DMS153 treated with DMSO at 0.1 percent for 48 hours (cell line): ENCODE measurements at regions not wholly inside any gene's neighbourhood (a gene's known extent, or its start where the extent isn't known, plus 50 kb on each side); places are given as distances from the start of the nearest gene placed in this dataset.
"Not testable (repeated sequence)": the region's sequence is repeated elsewhere in the genome, so short reads cannot be mapped to it uniquely, and the experiment has no call there.

Experiments
- DNase-seq: peaks from one replicate; lab custom pipeline; 2025; ENCODE audit not compliant: unreplicated experiment; lab: John Stamatoyannopoulos, UW

DNA sequence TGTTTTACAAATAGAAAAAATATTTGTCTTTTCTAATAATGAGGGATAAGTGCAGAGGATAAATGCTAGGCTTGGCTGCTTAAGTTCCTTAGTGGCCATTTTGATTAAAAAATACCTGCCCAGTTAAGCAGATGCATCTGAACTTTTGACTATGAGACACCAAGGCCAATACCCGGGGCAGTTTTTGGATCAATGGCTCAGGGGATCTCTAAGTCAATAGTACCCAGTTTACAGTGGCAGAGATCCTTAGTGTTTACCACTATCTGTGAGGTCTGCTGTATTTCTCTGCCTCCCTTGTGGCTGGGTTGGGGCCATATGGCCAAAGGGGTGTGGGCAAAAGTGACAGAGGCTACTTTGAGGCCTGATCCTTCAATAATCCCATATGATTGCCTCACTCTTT lies 184.5 kb upstream of the MAST4 start:
- no peak for DNase-seq

- DNase-seq: no peak
Observed at GRCh38 chr5:66413931-66414330, 182.3 kb upstream of the MAST4 start.

GRCh38 chr5:66415208-66415607 lies 181.0 kb upstream of the MAST4 start:
- no peak for DNase-seq

- no peak for DNase-seq
Observed at GRCh38 chr5:66416698-66417097, 179.5 kb upstream of the MAST4 start.

GRCh38 chr5:66417781-66418180 lies 178.4 kb upstream of the MAST4 start:
- no peak for DNase-seq

DNA sequence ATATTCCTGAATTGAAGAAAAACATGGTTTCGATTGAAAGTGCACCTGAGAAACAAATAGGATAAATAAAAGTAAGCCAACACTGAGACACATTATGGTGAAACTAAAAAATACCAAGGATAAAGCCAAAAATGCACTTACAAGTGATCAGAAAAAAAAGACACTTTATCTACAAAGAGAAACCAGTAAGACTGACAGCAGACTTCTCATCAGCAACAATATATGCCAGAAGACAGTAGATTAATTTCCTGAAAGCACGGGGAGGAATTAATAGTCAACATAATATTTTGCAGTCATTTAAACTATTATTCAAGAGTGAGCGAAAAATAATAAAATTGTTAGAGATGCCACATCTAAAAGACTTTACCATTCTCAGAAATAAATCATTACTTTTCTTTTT lies 172.7 kb upstream of the MAST4 start:
- no peak for DNase-seq

GRCh38 chr5:66425842-66426241 lies 170.4 kb upstream of the MAST4 start:
- DNase-seq: no peak

- DNase-seq: no peak
Observed at GRCh38 chr5:66426259-66427138, 169.7 kb upstream of the MAST4 start.

DNA sequence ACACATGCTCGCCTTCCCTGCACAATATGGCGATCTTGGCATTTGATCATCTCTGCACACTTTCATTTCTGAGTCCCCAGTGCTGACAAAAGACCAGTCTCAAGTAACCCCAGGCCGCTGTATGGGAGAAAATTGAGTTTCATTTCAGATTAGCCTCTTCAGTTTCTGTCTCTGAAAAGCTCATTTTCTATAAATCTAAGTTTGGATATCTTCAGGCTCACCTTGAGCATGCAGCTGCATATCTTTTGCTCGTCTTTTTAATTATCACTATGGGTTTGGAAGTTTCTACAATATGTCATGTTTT lies 169.1 kb upstream of the MAST4 start:
- no peak for DNase-seq

DNA sequence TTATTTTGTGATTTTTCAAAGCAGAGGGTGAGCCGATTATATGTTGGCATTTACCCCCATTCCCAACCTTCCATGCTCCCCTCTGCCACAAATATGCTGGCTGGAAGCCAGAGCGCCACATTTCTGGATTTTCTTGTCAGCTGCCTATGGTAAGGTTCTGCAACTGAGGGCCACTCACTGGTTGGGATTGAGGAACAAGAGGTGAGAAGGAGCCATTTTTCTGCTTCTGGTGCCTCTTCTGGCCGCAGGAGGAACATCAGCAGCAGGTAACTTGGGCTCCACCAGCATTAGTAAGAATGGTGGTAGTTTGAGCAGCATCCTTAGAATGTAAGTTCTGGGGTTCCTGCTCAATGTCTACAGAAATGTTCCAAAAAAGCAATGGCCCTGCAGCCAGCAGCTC lies 159.5 kb upstream of the MAST4 start:
- DNase-seq: no peak

- no peak for DNase-seq
Observed at GRCh38 chr5:66438087-66438486, 158.1 kb upstream of the MAST4 start.

- DNase-seq: no peak
Observed at GRCh38 chr5:66438696-66439095, 157.5 kb upstream of the MAST4 start.

DNA sequence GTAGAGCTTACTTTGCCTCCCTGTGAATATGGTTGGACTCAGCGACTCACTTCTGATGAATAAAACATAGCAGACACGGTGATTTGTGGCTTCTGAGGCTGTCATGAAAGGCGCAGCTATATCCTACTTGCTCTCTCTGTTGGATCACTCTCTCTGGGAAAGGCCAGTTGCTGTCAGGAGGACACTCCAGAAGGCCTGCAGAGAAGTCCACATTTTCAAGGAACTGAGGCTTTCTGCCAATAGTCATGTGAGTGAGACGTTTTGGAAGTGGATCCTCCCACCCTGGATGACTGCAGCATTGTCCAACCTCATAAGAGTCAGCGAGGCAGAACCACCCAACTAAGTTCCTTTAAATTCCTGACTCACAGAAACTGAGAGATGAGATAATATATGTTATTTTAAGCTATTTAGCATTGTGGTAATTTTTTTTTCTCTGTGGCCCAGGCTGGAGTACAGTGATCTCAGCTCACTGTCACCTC lies 156.0 kb upstream of the MAST4 start:
- no peak for DNase-seq

- no peak for DNase-seq
Observed at GRCh38 chr5:66441351-66441750, 154.8 kb upstream of the MAST4 start.

GRCh38 chr5:66442951-66443445 lies 153.2 kb upstream of the MAST4 start:
- DNase-seq: no peak

DNA sequence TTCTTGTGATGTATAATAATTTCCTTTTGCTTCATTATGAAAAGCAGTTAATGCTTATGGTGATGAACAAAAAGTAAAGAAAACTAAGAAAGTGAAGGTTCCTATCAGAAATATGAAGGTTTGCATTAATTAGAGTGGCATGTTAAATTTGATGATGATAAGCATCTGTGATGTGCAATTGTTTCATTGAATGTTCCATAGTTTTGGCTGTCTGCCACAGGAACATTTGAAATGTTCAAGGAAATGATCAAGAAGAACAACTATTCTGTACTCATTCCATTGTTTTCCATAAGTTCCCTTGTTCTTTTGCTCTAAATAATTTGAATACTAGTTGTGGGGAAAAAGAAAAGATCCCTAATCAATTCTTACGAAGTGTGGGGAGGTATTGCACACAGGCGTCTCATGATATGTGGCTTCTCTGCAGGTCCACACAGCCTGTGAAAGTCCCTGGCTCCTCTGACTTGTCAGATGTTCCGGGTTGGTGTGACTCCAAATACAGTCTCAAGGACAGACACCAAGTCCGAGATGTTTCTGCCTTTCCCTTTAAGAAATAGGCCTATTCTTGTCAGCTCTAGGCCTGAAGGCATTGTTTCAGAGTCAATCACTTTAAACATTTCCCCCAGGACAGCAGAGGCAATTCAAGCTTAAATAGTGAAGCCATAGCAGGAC lies 152.6 kb upstream of the MAST4 start:
- DNase-seq: no peak

DNA sequence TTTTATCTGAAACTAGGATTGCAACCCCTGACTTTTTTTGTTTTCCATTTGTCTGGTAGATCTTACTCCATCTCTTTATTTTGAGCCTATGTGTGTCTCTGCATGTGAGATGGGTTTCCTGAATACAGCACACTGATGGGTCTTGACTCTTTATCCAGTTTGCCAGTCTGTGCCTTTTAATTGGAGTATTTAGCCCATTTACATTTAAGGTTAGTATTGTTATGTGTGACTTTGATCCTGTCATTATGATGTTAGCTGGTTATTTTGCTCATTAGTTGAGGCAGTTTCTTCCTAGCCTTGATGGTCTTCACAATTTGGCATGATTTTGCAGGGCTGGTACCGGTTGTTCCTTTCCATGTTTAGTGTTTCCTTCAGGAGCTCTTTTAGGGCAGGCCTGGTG lies 148.1 kb upstream of the MAST4 start:
- DNase-seq: not testable (repeated sequence)

- DNase-seq: no peak
Observed at GRCh38 chr5:66450237-66450636, 146.0 kb upstream of the MAST4 start.

DNA sequence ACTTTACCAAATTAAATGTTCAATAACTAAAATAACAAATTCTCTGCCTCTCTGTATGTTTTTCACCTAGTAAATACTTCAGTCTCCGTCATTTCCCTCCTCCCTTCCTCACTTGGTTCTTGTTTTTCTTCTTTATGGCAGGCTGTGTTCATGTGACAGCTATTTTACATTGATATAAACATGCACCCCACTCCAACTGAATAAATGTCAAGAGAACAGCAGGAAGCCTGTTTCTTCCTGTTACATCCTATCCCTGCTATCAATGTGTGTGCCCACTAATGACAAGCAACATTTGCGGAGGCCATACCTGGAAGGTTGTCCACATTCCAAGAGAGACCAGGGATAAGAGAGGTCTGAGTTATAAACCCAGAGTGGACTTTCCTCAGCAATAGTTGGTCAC lies 145.2 kb upstream of the MAST4 start:
- no peak for DNase-seq

GRCh38 chr5:66452109-66452508 lies 144.1 kb upstream of the MAST4 start:
- no peak for DNase-seq

- DNase-seq: no peak
Observed at GRCh38 chr5:66454186-66455078, 141.8 kb upstream of the MAST4 start.
